Kidney epithelial cell (primary cell): ENCODE measurements at regions not wholly inside any gene's neighbourhood (a gene's known extent, or its start where the extent isn't known, plus 50 kb on each side); places are given as distances from the start of the nearest gene placed in this dataset.

ENCODE experiments used
- DNase-seq: peaks from one replicate; pipeline ENCODE4 v3.0.0-alpha.2; 2010; ENCODE audit warnings: low read depth
- H3K27me3 ChIP-seq: 2 replicates; pipeline ENCODE4 v1.6.0; 2011; ENCODE audit warnings: low read length; ENCODE audit not compliant: control insufficient read depth, insufficient read depth
- H3K36me3 ChIP-seq: 2 replicates; pipeline ENCODE4 v1.5.1; 2011; ENCODE audit warnings: low read length; ENCODE audit not compliant: control insufficient read depth, insufficient read depth
- H3K4me3 ChIP-seq: 2 replicates; pipeline ENCODE4 v1.5.1; 2011; ENCODE audit warnings: low read depth, mild to moderate bottlenecking, control low read depth, low read length
- CTCF ChIP-seq: IDR thresholded peaks from 2 replicates; pipeline ENCODE4 v1.5.1; 2011; ENCODE audit warnings: mild to moderate bottlenecking, moderate library complexity, low read length, control low read depth, inconsistent platforms; ENCODE audit not compliant: insufficient read depth, poor library complexity, severe bottlenecking

GRCh38 chr3:152206243-152206760 is 62.4 kb upstream of the MBNL1 start:
- Histone ChIP-seq H3K27me3 (no peaks in the 10 kb centered on the region), H3K36me3 (no peaks in the 10 kb centered on the region), H3K4me3 (no peak overlapping the region)
- DNase-seq: no peak
- no peak for TF ChIP-seq CTCF

GRCh38 chr3:152208439-152208838 is 60.3 kb upstream of the MBNL1 start:
- Histone ChIP-seq H3K4me3 (no peak overlapping the region), H3K27me3 (no peaks in the 10 kb centered on the region), H3K36me3 (no peaks in the 10 kb centered on the region)
- TF ChIP-seq CTCF: no peak
- no peak for DNase-seq

- TF ChIP-seq CTCF: no peak
- Histone ChIP-seq H3K4me3 (no peak overlapping the region), H3K36me3 (no peaks in the 10 kb centered on the region), H3K27me3 (no peaks in the 10 kb centered on the region)
- DNase-seq: no peak
Observed at GRCh38 chr3:152209060-152209459, 59.7 kb upstream of the MBNL1 start.

- Histone ChIP-seq H3K36me3 (no peaks in the 10 kb centered on the region), H3K4me3 (no peak overlapping the region), H3K27me3 (no peaks in the 10 kb centered on the region)
- DNase-seq: no peak
- TF ChIP-seq CTCF: no peak
Observed at GRCh38 chr3:152209776-152210175, 59.0 kb upstream of the MBNL1 start.

- Histone ChIP-seq H3K27me3 (no peaks in the 10 kb centered on the region), H3K4me3 (no peak overlapping the region), H3K36me3 (no peaks in the 10 kb centered on the region)
- no peak for DNase-seq
- TF ChIP-seq CTCF: no peak
Observed at GRCh38 chr3:152210697-152211096, 58.0 kb upstream of the MBNL1 start.

- Histone ChIP-seq H3K36me3 (no peaks in the 10 kb centered on the region), H3K4me3 (no peak overlapping the region), H3K27me3 (no peaks in the 10 kb centered on the region)
- TF ChIP-seq CTCF: no peak
- no peak for DNase-seq
Observed at GRCh38 chr3:152211655-152212054, 57.1 kb upstream of the MBNL1 start.
